Hindlimb muscle (tissue), 1 donor: ENCODE measurements at regions not wholly inside any gene's neighbourhood (a gene's known extent, or its start where the extent isn't known, plus 50 kb on each side); places are given as distances from the start of the nearest gene placed in this dataset.

Experiments used
- DNase-seq: peaks from one replicate; pipeline ENCODE4 v3.0.0-alpha.2; 2013

- DNase-seq: no peak
Observed at GRCh38 chr2:128494307-128494639, 175.6 kb upstream of the HS6ST1 start.

DNA sequence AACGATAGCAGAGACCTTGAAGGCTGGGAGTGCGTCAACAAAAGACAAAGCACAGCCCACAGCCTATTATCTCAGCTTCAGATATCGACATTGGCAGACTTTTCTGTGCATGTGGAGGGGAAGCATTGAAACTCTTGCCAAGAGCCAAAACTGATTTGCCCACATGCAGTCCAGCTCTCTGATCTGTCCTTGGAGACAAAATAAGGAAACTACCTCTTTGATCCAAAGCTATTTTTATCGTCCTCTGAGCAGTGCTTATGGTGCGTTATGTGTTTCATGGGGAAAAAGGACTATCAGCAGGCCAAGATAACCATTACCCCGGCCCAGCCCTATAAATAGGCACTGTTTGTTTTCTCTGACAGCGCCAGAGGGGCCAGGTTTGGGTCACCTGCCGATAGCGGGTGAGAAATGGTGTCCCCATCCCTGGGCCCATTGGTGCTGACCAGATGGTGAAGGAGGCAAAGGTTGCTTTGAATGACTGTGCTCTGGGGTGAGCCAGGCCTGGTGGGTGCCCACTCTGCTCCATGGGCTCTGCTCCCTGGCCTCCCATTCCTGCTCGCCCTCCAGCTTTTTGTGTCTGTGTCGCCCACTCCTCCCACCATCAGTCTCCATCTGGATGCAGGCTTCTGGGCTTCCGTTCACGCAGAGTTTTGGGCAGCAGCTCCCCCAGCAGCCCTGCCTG, 176.1 kb upstream of the HS6ST1 start:
- no peak for DNase-seq

DNA sequence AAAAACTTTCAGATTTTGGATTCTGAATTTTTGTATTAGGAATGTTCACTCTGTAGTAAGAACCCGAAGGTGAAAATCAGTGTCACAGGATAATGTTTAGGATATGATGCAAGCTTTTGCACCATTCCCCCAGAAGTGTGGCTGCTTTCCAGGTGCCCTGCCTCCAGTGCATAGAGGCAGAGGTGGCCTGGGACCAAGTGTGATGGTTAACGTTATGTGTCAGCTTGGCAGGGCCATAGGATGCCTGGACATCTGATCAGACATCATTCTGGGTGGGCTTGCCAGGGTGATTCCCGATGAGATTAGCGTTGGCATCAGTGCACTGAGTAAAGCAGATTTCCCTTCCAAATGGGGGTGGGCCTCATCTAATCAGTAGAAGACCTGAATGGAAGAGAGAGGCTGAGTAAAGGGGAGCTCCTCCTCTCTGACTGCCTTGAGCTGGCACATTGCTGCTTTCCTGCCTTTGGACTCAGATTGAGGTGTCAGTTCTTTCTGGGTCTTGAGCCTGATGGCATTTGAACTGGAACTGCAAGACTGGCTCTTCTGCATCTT, 177.4 kb upstream of the HS6ST1 start:
- DNase-seq: no peak

- no peak for DNase-seq
Observed at GRCh38 chr2:128496700-128497099, 178.0 kb upstream of the HS6ST1 start.

GRCh38 chr2:128497461-128497860, 178.8 kb upstream of the HS6ST1 start:
- DNase-seq: no peak

- no peak for DNase-seq
Observed at GRCh38 chr2:128498086-128498485, 179.4 kb upstream of the HS6ST1 start.

DNA sequence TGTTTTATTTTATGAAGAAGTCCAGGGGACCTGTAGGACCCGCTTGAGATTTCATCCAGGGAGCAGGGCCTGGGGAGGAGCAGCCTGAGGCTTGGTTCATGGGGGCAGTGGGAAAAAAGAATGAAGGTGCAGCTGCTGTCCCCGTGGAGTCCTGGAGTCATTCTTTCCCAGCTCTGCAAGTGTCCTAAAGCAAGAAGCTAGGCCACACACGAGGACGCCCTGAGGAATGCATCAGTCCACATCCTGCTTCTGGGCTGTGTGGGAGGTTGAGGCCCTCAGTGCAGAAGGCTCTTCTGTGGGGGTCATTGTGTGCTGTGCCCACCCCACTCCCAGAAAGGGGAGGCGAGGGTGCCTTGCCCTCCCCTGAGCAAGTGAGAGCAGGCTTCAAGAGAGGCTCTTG, 179.9 kb upstream of the HS6ST1 start:
- no peak for DNase-seq

GRCh38 chr2:128499367-128500137, 180.9 kb upstream of the HS6ST1 start:
- DNase-seq: no peak

DNA sequence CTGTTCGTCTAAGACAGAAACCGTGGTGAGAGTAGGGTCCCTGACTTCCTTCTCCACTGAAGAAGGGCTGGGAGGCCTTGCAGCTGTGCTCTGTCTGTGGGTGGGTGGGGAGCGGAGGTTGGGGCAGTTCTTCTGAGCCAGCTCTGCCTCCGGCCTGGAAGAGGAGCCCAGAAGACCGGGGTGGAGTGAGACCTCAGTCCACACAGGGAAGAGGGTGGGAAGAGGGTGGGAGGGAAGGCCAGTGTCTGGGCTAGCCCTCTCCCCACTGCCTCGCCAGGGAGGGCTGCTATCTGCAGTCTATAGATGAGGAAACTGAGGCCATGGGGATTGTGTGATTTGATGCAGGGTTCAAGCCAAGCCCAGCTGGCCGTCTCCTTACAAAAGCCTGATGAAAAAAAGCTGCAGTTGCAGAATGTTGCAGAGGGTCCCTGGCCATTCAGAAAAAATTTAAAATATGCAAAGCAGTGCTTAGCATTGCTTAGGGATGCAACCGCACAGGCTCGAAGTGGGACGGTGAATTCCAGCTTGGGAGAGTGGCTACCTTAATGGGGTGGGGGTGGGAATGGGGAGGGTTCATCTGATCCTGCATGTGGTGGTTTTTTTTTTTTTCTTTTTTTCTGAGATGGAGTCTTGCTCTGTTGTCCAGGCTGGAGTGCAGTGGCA, 181.6 kb upstream of the HS6ST1 start:
- no peak for DNase-seq

DNA sequence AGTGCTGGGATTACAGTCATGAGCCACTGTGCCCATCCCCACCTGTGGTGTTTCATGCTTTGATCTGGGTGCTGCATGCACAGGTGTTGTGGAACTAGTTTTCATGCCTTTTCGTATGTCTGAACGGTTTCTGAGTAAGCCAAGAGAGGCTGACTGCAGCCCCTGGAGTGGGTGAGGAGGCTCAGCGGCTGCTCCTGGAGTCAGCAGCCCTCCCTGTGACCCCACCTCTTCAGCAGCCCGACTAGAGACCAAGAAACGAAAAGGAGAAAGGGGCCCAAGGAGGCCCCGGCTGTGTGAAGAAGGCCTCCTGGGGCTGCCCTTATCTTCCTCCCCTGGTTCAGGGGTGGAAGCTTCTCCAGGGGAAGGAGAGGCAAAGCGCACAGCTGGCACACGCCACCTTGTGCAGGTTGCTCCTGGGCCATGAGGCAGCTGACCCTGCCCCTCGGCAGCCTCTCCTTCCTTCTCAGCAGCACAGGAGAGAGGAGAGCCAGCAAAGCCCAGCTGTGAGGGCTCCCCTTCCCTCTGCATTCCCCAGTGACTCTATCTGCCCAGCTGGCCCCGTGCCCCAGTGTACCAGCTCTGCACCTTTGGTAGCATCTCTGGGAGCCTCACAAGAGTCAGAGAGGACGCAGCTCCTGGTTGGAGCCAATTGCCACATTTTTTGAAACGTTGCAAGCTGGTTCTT, 182.5 kb upstream of the HS6ST1 start:
- no peak for DNase-seq

GRCh38 chr2:128501700-128502099, 183.0 kb upstream of the HS6ST1 start:
- no peak for DNase-seq

- DNase-seq: no peak
Observed at GRCh38 chr2:128502200-128502599, 183.5 kb upstream of the HS6ST1 start.

DNA sequence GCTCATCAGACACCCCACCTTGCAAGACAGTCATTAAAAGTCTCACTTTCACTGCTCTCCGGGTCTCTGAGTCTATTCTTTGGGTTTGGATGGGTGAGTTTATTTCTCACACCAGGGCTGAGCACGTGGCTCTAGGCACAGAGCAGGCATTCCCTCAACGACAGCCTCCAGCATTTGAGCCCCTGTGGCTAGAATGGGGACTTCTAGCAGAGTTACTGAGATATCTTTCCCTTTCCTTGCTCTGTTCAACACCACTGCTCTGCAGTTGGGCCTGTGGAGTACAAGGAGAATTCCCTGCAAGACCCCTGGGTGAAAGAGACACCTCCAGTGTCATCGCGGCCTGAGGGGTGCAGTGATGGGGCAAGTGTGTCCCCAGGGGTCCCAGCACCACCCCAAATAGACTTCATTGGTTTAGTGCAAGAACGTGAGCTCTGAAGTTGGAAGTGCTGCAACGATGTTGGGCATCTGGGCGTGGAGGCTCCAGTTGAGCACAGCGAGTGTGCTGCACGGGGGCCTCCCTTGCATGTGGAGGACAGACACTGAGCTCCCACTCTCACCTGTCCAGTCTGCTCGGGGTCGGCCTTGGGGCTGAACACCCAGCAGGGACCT, 184.1 kb upstream of the HS6ST1 start:
- DNase-seq: no peak

DNA sequence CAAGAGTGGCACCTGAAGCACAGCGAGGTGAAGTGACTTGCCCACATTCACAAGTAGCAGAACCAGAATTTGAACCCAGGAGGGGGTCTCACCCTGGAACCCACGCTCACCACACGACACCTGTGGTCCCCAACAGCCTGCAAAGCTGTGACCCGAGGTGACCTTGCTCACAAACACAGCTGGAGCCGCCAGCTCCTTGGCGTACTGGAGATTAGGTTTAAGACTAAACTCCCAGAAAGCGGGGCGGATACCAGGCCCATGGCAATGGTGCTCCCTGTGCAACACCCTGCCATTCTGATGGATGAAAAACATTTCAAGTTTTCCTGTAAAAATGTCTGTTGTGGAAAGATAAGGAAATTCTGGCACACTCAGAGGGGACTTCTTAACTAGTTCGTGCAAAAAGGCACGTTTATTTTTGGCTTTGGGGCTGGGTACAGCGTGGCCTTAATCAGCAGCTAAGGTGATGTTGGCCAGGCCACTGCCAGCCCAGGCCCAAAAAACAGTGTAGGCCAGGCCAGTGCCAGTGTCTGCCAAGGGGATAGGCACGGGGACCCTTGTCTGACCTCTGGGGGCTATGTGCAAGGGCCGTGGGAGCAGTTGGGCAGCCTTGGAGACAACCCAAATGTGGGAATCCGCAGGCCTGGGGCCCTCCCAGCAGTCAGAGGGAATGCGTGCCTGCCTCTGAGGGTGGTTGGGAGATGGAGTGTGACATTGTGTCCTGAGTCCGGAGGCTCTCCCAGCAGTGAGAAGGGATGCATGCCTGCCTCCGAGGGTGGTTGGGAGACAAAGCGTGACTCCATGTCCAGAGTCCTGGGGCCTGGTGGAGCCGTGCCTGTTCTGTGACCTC, 185.0 kb upstream of the HS6ST1 start:
- no peak for DNase-seq

GRCh38 chr2:128504246-128505149, 185.8 kb upstream of the HS6ST1 start:
- no peak for DNase-seq

GRCh38 chr2:128505150-128505490, 186.5 kb upstream of the HS6ST1 start:
- no peak for DNase-seq

- no peak for DNase-seq
Observed at GRCh38 chr2:128505575-128506526, 187.2 kb upstream of the HS6ST1 start.

DNA sequence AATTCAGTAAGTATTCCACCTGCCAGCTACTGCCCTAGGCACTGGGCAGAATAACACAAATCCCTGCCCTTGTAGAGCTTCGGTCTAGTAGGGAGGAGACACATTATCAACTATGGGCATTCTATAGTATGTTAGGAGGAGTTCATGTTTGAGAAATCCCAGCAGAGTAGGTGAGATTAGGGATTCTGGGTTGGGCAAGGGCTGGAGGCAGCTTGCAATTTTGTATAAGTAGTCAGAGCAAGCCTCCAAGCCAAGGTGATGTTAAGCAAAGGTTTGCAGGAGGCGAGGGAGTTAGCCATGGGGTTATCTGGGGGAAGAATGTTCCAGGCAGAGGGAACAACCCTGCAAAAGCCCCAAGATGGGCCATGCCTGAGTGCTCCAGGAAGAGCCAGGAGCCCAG, 187.9 kb upstream of the HS6ST1 start:
- no peak for DNase-seq

DNA sequence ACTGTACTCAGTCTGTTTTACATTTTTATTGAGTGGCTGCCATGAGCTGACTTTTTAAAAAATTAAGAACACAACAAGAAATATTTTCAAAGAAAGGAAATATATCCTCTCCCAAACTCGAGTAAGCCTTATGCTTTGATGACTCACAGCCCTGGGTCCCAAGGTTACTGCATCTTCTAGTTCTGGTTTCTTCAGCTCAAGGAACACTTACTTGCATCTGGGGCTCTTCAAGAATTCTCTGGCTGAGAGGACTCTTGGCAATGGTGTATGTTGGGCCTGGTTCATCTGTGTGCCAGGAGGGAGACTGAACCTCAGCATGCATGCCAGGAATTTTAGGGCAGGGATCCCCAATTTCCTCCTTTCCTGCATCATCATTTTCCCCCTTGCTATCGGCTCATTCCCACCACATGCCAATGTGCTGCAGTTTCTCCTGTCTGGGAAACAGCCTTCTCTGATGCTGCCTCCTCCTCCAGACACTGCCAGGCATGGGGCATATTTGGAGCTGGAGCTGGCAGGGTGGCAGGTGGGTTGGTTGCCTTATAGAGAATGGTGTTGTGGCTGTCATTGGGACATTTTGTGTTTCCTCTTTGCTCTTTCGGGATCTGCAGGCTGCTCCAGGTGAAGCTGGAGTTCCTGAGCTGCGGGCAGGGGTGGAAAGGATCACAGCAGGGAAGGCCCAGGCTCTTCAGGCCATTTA, 192.2 kb upstream of the HS6ST1 start:
- no peak for DNase-seq
